Thyroid gland (tissue), 4 donors: ENCODE measurements at regions not wholly inside any gene's neighbourhood (a gene's known extent, or its start where the extent isn't known, plus 50 kb on each side); places are given as distances from the start of the nearest gene placed in this dataset.

Source experiments
- POLR2A ChIP-seq, 2 donors: fragments of 450-650 bp; IDR thresholded peaks; one replicate each; pipeline ENCODE4 v1.6.1; 2017; ENCODE audit warnings: antibody characterized with exemption in 2 of 2, mild to moderate bottlenecking in 2 of 2, moderate library complexity in 1 of 2
- TF ChIP-seq, protein P1 (sequence below), 6 experiments: fragments of 200-600 bp in 3 of 6; fragments of 450-650 bp in 3 of 6; sonication (generic) in 3 of 6; IDR thresholded peaks; one replicate each; pipeline ENCODE4 v1.5.1; 2016 to 2019; ENCODE audit warnings: antibody characterized with exemption in 6 of 6, mild to moderate bottlenecking in 2 of 6, inconsistent platforms in 1 of 6, moderate library complexity in 1 of 6

DNA sequence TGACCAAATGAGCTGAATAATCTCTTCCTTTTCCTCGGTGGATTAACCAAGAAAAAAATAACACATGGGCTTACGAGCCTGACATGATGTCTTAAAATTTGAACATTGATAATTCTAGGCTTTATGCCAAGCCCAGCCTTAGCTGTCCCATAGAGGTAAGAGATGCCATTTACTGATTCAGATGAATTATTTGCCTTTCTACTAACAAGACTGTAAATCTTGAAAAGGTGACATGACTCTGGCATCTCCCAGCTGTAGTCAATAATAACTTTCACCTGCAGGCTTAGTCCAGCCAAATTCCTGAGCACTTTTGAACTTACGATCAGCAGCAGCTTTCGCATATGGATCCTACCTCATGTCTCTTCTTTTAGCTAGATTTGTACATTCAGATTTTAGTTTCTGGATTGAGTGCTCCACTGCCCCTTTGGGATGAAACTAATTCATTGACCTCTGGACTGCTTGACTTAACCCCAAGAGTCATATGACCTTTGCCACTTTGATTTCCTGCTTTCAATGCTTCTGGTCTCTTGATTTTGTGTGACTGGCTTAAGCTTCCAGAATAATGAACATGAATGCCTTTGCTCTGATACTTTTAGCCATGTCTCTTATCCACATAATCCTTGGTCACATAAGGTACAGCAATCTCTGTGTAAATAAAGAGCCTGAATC lies 876.4 kb upstream of the SLIT2 start:
- TF ChIP-seq, protein P1, sequence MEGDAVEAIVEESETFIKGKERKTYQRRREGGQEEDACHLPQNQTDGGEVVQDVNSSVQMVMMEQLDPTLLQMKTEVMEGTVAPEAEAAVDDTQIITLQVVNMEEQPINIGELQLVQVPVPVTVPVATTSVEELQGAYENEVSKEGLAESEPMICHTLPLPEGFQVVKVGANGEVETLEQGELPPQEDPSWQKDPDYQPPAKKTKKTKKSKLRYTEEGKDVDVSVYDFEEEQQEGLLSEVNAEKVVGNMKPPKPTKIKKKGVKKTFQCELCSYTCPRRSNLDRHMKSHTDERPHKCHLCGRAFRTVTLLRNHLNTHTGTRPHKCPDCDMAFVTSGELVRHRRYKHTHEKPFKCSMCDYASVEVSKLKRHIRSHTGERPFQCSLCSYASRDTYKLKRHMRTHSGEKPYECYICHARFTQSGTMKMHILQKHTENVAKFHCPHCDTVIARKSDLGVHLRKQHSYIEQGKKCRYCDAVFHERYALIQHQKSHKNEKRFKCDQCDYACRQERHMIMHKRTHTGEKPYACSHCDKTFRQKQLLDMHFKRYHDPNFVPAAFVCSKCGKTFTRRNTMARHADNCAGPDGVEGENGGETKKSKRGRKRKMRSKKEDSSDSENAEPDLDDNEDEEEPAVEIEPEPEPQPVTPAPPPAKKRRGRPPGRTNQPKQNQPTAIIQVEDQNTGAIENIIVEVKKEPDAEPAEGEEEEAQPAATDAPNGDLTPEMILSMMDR (IDR thresholded peaks at IDR 0.05): no peak
- no peak for TF ChIP-seq POLR2A (IDR thresholded peaks at IDR 0.05)
